BLaER1 (cell line): ENCODE measurements at regions not wholly inside any gene's neighbourhood (a gene's known extent, or its start where the extent isn't known, plus 50 kb on each side); places are given as distances from the start of the nearest gene placed in this dataset.

Experiments used
- H3K27ac ChIP-seq: shearing (Covaris generic); formaldehyde crosslinking; 2 replicates; pipeline ENCODE4 v1.8.1; 2022
- H3K27me3 ChIP-seq: shearing (Covaris generic); formaldehyde crosslinking; 2 replicates; pipeline ENCODE4 v1.8.1; 2022
- H3K36me3 ChIP-seq: shearing (Covaris generic); formaldehyde crosslinking; 2 replicates; pipeline ENCODE4 v1.8.1; 2022
- H3K4me1 ChIP-seq: shearing (Covaris generic); formaldehyde crosslinking; 2 replicates; pipeline ENCODE4 v1.8.1; 2022
- H3K4me2 ChIP-seq: shearing (Covaris generic); formaldehyde crosslinking; 2 replicates; pipeline ENCODE4 v1.8.1; 2022
- H3K4me3 ChIP-seq: shearing (Covaris generic); formaldehyde crosslinking; 2 replicates; pipeline ENCODE4 v1.8.1; 2022
- H3K9ac ChIP-seq: shearing (Covaris generic); formaldehyde crosslinking; 2 replicates; pipeline ENCODE4 v1.8.1; 2022
- H3K9me3 ChIP-seq: shearing (Covaris generic); formaldehyde crosslinking; 2 replicates; pipeline ENCODE4 v1.8.1; 2022
- H4K20me1 ChIP-seq: shearing (Covaris generic); formaldehyde crosslinking; 2 replicates; pipeline ENCODE4 v1.8.1; 2022
- Cebpa-rat ChIP-seq: shearing (Covaris generic); IDR thresholded peaks from 2 replicates; pipeline ENCODE4 v1.8.1; 2022

GRCh38 chr10:2852574-2853323, 214.6 kb upstream of the PFKP start:
- Histone ChIP-seq H3K9me3 (no peaks in the 10 kb centered on the region), H3K4me3 (no peak overlapping the region), H4K20me1 (no peaks in the 10 kb centered on the region), H3K27me3 (no peaks in the 10 kb centered on the region), H3K4me2 (no peak overlapping the region), H3K27ac (no peak overlapping the region), H3K9ac (no peak overlapping the region), H3K4me1 (no peaks in the 10 kb centered on the region), H3K36me3 (no peaks in the 10 kb centered on the region)
- no peak for TF ChIP-seq Cebpa-rat

- H3K27ac ChIP-seq, result no peak overlapping the region
- no peak overlapping the region for H3K4me3 ChIP-seq
- no peaks in the 10 kb centered on the region for H3K4me1 ChIP-seq
- no peaks in the 10 kb centered on the region for H4K20me1 ChIP-seq
- H3K9ac ChIP-seq, result no peak overlapping the region
- H3K4me2 ChIP-seq, result no peak overlapping the region
- H3K27me3 ChIP-seq, result no peaks in the 10 kb centered on the region
- no peak for TF ChIP-seq Cebpa-rat
- H3K36me3 ChIP-seq, result no peaks in the 10 kb centered on the region
- H3K9me3 ChIP-seq, result no peaks in the 10 kb centered on the region
Observed at GRCh38 chr10:2851566-2851965, 215.8 kb upstream of the PFKP start.

- Histone ChIP-seq H4K20me1 (no peaks in the 10 kb centered on the region), H3K9ac (no peak overlapping the region), H3K4me1 (no peaks in the 10 kb centered on the region), H3K9me3 (no peaks in the 10 kb centered on the region), H3K27me3 (no peaks in the 10 kb centered on the region), H3K4me2 (no peak overlapping the region), H3K36me3 (no peaks in the 10 kb centered on the region), H3K4me3 (no peak overlapping the region), H3K27ac (no peak overlapping the region)
- no peak for TF ChIP-seq Cebpa-rat
Observed at GRCh38 chr10:2850202-2850601, 217.1 kb upstream of the PFKP start.

- Histone ChIP-seq H3K9ac (no peak overlapping the region), H3K27me3 (no peaks in the 10 kb centered on the region), H3K4me3 (no peak overlapping the region), H3K9me3 (no peaks in the 10 kb centered on the region), H3K4me2 (no peak overlapping the region), H3K4me1 (no peaks in the 10 kb centered on the region), H3K27ac (no peak overlapping the region), H4K20me1 (no peaks in the 10 kb centered on the region), H3K36me3 (no peaks in the 10 kb centered on the region)
- no peak for TF ChIP-seq Cebpa-rat
Observed at GRCh38 chr10:2844925-2845324, 222.4 kb upstream of the PFKP start.

GRCh38 chr10:2839081-2839725, 228.1 kb upstream of the PFKP start:
- Histone ChIP-seq H3K9ac (no peak overlapping the region), H3K36me3 (no peaks in the 10 kb centered on the region), H3K4me1 (no peaks in the 10 kb centered on the region), H3K4me2 (no peak overlapping the region), H3K4me3 (no peak overlapping the region), H4K20me1 (no peaks in the 10 kb centered on the region), H3K9me3 (no peaks in the 10 kb centered on the region), H3K27ac (no peak overlapping the region), H3K27me3 (no peaks in the 10 kb centered on the region)
- no peak for TF ChIP-seq Cebpa-rat

- no peak overlapping the region for H3K9ac ChIP-seq
- H4K20me1 ChIP-seq, result no peaks in the 10 kb centered on the region
- TF ChIP-seq Cebpa-rat, result no peak
- no peak overlapping the region for H3K4me3 ChIP-seq
- H3K9me3 ChIP-seq, result no peaks in the 10 kb centered on the region
- H3K36me3 ChIP-seq, result no peaks in the 10 kb centered on the region
- no peak overlapping the region for H3K4me2 ChIP-seq
- H3K27me3 ChIP-seq, result no peaks in the 10 kb centered on the region
- H3K4me1 ChIP-seq, result no peaks in the 10 kb centered on the region
- H3K27ac ChIP-seq, result no peak overlapping the region
Observed at GRCh38 chr10:2837674-2838073, 229.7 kb upstream of the PFKP start.

GRCh38 chr10:2836921-2837662, 230.3 kb upstream of the PFKP start:
- H3K27ac ChIP-seq, result no peak overlapping the region
- no peaks in the 10 kb centered on the region for H4K20me1 ChIP-seq
- no peaks in the 10 kb centered on the region for H3K27me3 ChIP-seq
- H3K9me3 ChIP-seq, result no peaks in the 10 kb centered on the region
- H3K4me3 ChIP-seq, result no peak overlapping the region
- H3K36me3 ChIP-seq, result no peaks in the 10 kb centered on the region
- H3K9ac ChIP-seq, result no peak overlapping the region
- no peaks in the 10 kb centered on the region for H3K4me1 ChIP-seq
- TF ChIP-seq Cebpa-rat, result no peak
- H3K4me2 ChIP-seq, result no peak overlapping the region

GRCh38 chr10:2834214-2834613, 233.1 kb upstream of the PFKP start:
- no peak overlapping the region for H3K4me3 ChIP-seq
- H3K9me3 ChIP-seq, result no peaks in the 10 kb centered on the region
- H3K4me2 ChIP-seq, result no peak overlapping the region
- H3K36me3 ChIP-seq, result no peaks in the 10 kb centered on the region
- H3K4me1 ChIP-seq, result no peaks in the 10 kb centered on the region
- H4K20me1 ChIP-seq, result no peaks in the 10 kb centered on the region
- TF ChIP-seq Cebpa-rat, result no peak
- H3K9ac ChIP-seq, result no peak overlapping the region
- no peaks in the 10 kb centered on the region for H3K27me3 ChIP-seq
- H3K27ac ChIP-seq, result no peak overlapping the region

GRCh38 chr10:2831509-2831908, 235.8 kb upstream of the PFKP start:
- no peak overlapping the region for H3K27ac ChIP-seq
- no peaks in the 10 kb centered on the region for H3K4me1 ChIP-seq
- H3K9ac ChIP-seq, result no peak overlapping the region
- no peak overlapping the region for H3K4me3 ChIP-seq
- H3K4me2 ChIP-seq, result no peak overlapping the region
- no peaks in the 10 kb centered on the region for H4K20me1 ChIP-seq
- 0 out of 2 replicates have a peak, but pooled peaks cover 5% of the 10 kb centered on the region for H3K9me3 ChIP-seq
- TF ChIP-seq Cebpa-rat, result no peak
- no peaks in the 10 kb centered on the region for H3K27me3 ChIP-seq
- no peaks in the 10 kb centered on the region for H3K36me3 ChIP-seq

GRCh38 chr10:2828741-2829140, 238.6 kb upstream of the PFKP start:
- H3K27me3 ChIP-seq, result no peaks in the 10 kb centered on the region
- H4K20me1 ChIP-seq, result no peaks in the 10 kb centered on the region
- H3K4me3 ChIP-seq, result no peak overlapping the region
- H3K27ac ChIP-seq, result no peak overlapping the region
- no peak for TF ChIP-seq Cebpa-rat
- no peak overlapping the region for H3K4me2 ChIP-seq
- no peaks in the 10 kb centered on the region for H3K36me3 ChIP-seq
- H3K4me1 ChIP-seq, result no peaks in the 10 kb centered on the region
- H3K9me3 ChIP-seq, result 0 out of 2 replicates have a peak, but pooled peaks cover 5% of the 10 kb centered on the region
- H3K9ac ChIP-seq, result no peak overlapping the region
